ENCODE measurements at regions not wholly inside any gene's neighbourhood (a gene's known extent, or its start where the extent isn't known, plus 50 kb on each side); places are given as distances from the start of the nearest gene placed in this dataset.

GRCh38 chr1:10888791-10889649 is 92.6 kb upstream of the CASZ1 start:
- peaks cover 11% of the 10 kb centered on the region for H3K27me3 ChIP-seq (ENCODE audit: insufficient read depth, low read depth, low read length)
- H3K9ac ChIP-seq (ENCODE audit: low read length), result no peak overlapping the region
- no peak overlapping the region for H2AFZ ChIP-seq (ENCODE audit: low read depth, low read length)
- H3K4me2 ChIP-seq (ENCODE audit: low read length), result no peak overlapping the region
- no peak for TF ChIP-seq SMC3 (conservative IDR thresholded peaks at IDR 0.05; ENCODE audit: poor library complexity)
- TF ChIP-seq POLR2AphosphoS5 (IDR thresholded peaks at IDR 0.05), result no peak
- TF ChIP-seq TAF1 (IDR thresholded peaks at IDR 0.05; ENCODE audit: low read depth), result no peak
- TF ChIP-seq REST (IDR thresholded peaks at IDR 0.05; ENCODE audit: borderline replicate concordance), result no peak
- no peak for TF ChIP-seq CTCF (IDR thresholded peaks at IDR 0.05; ENCODE audit: poor library complexity, severe bottlenecking)
- no peak for TF ChIP-seq RAD21 (conservative IDR thresholded peaks at IDR 0.05)
- no peaks in the 10 kb centered on the region for H3F3A ChIP-seq (ENCODE audit: insufficient read depth, low read length, poor library complexity, severe bottlenecking)
- no peaks in the 10 kb centered on the region for H3K9me3 ChIP-seq (ENCODE audit: low read length)
- H3K4me3 ChIP-seq (ENCODE audit: low read length), result no peak overlapping the region
- no peaks in the 10 kb centered on the region for H3K9me2 ChIP-seq (ENCODE audit: insufficient read depth, low read length)
- no peaks in the 10 kb centered on the region for H4K20me1 ChIP-seq (ENCODE audit: insufficient read depth)
- H3K27ac ChIP-seq (ENCODE audit: low read length), result no peak overlapping the region
- no peaks in the 10 kb centered on the region for H3K36me3 ChIP-seq (ENCODE audit: insufficient read depth, low read length)
- no peaks in the 10 kb centered on the region for H3K79me2 ChIP-seq (replicated peaks; ENCODE audit: insufficient read depth, low read length)

GRCh38 chr1:10889650-10890353 is 93.4 kb upstream of the CASZ1 start:
- Histone ChIP-seq H3K4me2 (ENCODE audit: low read length) (no peak overlapping the region), H3K27me3 (ENCODE audit: insufficient read depth, low read depth, low read length) (peaks cover 11% of the 10 kb centered on the region), H4K20me1 (ENCODE audit: insufficient read depth) (no peaks in the 10 kb centered on the region), H3K36me3 (ENCODE audit: insufficient read depth, low read length) (no peaks in the 10 kb centered on the region), H2AFZ (ENCODE audit: low read depth, low read length) (no peak overlapping the region), H3K79me2 (replicated peaks; ENCODE audit: insufficient read depth, low read length) (no peaks in the 10 kb centered on the region), H3K4me3 (ENCODE audit: low read length) (no peak overlapping the region), H3F3A (ENCODE audit: insufficient read depth, low read length, poor library complexity, severe bottlenecking) (no peaks in the 10 kb centered on the region), H3K9ac (ENCODE audit: low read length) (no peak overlapping the region), H3K9me3 (ENCODE audit: low read length) (no peaks in the 10 kb centered on the region), H3K9me2 (ENCODE audit: insufficient read depth, low read length) (no peaks in the 10 kb centered on the region), H3K27ac (ENCODE audit: low read length) (no peak overlapping the region)
- TF ChIP-seq MXI1 (conservative IDR thresholded peaks at IDR 0.05; ENCODE audit: poor library complexity, severe bottlenecking), result no peak
- no peak for TF ChIP-seq EP300 (conservative IDR thresholded peaks at IDR 0.05; ENCODE audit: poor library complexity, severe bottlenecking)
- no peak for TF ChIP-seq RAD21 (conservative IDR thresholded peaks at IDR 0.05)
- TF ChIP-seq TAF1 (IDR thresholded peaks at IDR 0.05; ENCODE audit: low read depth), result no peak
- no peak for TF ChIP-seq CTCF (IDR thresholded peaks at IDR 0.05; ENCODE audit: poor library complexity, severe bottlenecking)
- no peak for TF ChIP-seq REST (IDR thresholded peaks at IDR 0.05; ENCODE audit: borderline replicate concordance)
- TF ChIP-seq EZH2 (IDR thresholded peaks at IDR 0.05; ENCODE audit: borderline replicate concordance, insufficient read depth, low read length, poor library complexity, severe bottlenecking), result no peak
- no peak for TF ChIP-seq POLR2AphosphoS5 (IDR thresholded peaks at IDR 0.05)
- no peak for TF ChIP-seq SMC3 (conservative IDR thresholded peaks at IDR 0.05; ENCODE audit: poor library complexity)
